GM18909 (cell line): ENCODE measurements at regions not wholly inside any gene's neighbourhood (a gene's known extent, or its start where the extent isn't known, plus 50 kb on each side); places are given as distances from the start of the nearest gene placed in this dataset.
"Not testable (repeated sequence)": the region's sequence is repeated elsewhere in the genome, so short reads cannot be mapped to it uniquely, and the experiment has no call there.

Experiments used
- ATAC-seq: cut with Tn5 transposase; IDR thresholded peaks from one replicate; pipeline ENCODE4 v1.9.1; 2021; ENCODE audit warnings: mild to moderate bottlenecking; ENCODE audit not compliant: unreplicated experiment, poor library complexity

- ATAC-seq, result no peak
Measured at GRCh38 chr22:35138521-35138920, 72.6 kb downstream of the ISX start.

GRCh38 chr22:35140879-35141745, 75.2 kb downstream of the ISX start:
- no peak for ATAC-seq

GRCh38 chr22:35148381-35148780, 82.4 kb downstream of the ISX start:
- no peak for ATAC-seq

GRCh38 chr22:35148866-35149548, 83.0 kb downstream of the ISX start:
- ATAC-seq, result no peak

- peak; percentile 59 for ATAC-seq
Measured at GRCh38 chr22:35150183-35151107, 84.5 kb downstream of the ISX start.

- no peak for ATAC-seq
Measured at GRCh38 chr22:35152316-35152715, 86.4 kb downstream of the ISX start.

- ATAC-seq, result no peak
Measured at GRCh38 chr22:35154937-35155387, 89.0 kb downstream of the ISX start.

- ATAC-seq, result no peak
Measured at GRCh38 chr22:35155403-35156025, 89.6 kb downstream of the ISX start.

GRCh38 chr22:35156945-35157344, 91.0 kb downstream of the ISX start:
- ATAC-seq, result no peak

- no peak for ATAC-seq
Measured at GRCh38 chr22:35158336-35158735, 92.4 kb downstream of the ISX start.

GRCh38 chr22:35159343-35159742, 93.4 kb downstream of the ISX start:
- ATAC-seq, result no peak

- ATAC-seq, result no peak
Measured at GRCh38 chr22:35160268-35160667, 94.3 kb downstream of the ISX start.

GRCh38 chr22:35165896-35166295, 91.4 kb upstream of the HMGXB4 start:
- not testable (repeated sequence) for ATAC-seq

- ATAC-seq, result no peak
Measured at GRCh38 chr22:35170716-35171697, 86.3 kb upstream of the HMGXB4 start.

- no peak for ATAC-seq
Measured at GRCh38 chr22:35172442-35172841, 84.9 kb upstream of the HMGXB4 start.

- no peak for ATAC-seq
Measured at GRCh38 chr22:35173655-35174054, 83.6 kb upstream of the HMGXB4 start.

- no peak for ATAC-seq
Measured at GRCh38 chr22:35174401-35175038, 82.8 kb upstream of the HMGXB4 start.

- ATAC-seq, result no peak
Measured at GRCh38 chr22:35175392-35175791, 81.9 kb upstream of the HMGXB4 start.
